Mesenchymal stem cell (in vitro differentiated cells and primary cell): ENCODE measurements at regions not wholly inside any gene's neighbourhood (a gene's known extent, or its start where the extent isn't known, plus 50 kb on each side); places are given as distances from the start of the nearest gene placed in this dataset.
"Not testable (repeated sequence)": the region's sequence is repeated elsewhere in the genome, so short reads cannot be mapped to it uniquely, and the experiment has no call there.

Experiments used
- DNase-seq: peaks from one replicate; pipeline ENCODE4 v3.0.0-alpha.2; 2013
- H2AFZ ChIP-seq: one replicate; pipeline ENCODE4 v1.6.1; 2013; ENCODE audit warnings: low read depth, mild to moderate bottlenecking, control low read depth, inconsistent platforms, low read length, moderate library complexity
- H2AK5ac ChIP-seq: 2 replicates; pipeline ENCODE4 v1.6.1; 2013; ENCODE audit warnings: low read length, moderate library complexity, mild to moderate bottlenecking, inconsistent platforms; ENCODE audit not compliant: severe bottlenecking
- H2BK120ac ChIP-seq: one replicate; pipeline ENCODE4 v1.6.1; 2013; ENCODE audit warnings: low read depth, mild to moderate bottlenecking, inconsistent platforms, low read length, moderate library complexity
- H2BK12ac ChIP-seq, 2 experiments: one replicate each; pipeline ENCODE4 v1.6.1; 2013; ENCODE audit warnings: inconsistent platforms in 2 of 2, low read length in 2 of 2, mild to moderate bottlenecking in 2 of 2, moderate library complexity in 2 of 2, control low read depth in 1 of 2
- H2BK15ac ChIP-seq: one replicate; pipeline ENCODE4 v1.6.1; 2013; ENCODE audit warnings: mild to moderate bottlenecking, low read depth, inconsistent platforms; ENCODE audit not compliant: poor library complexity, severe bottlenecking
- H2BK5ac ChIP-seq: 2 replicates; pipeline ENCODE4 v1.6.1; 2013; ENCODE audit warnings: low read depth, mild to moderate bottlenecking, low read length, control low read depth, inconsistent platforms; ENCODE audit not compliant: poor library complexity, severe bottlenecking
- H3K14ac ChIP-seq, 2 experiments: one replicate each; pipeline ENCODE4 v1.6.1; 2013; ENCODE audit warnings: inconsistent platforms in 2 of 2, low read length in 2 of 2, control low read depth in 1 of 2, mild to moderate bottlenecking in 1 of 2, moderate library complexity in 1 of 2
- H3K18ac ChIP-seq, 2 experiments: one replicate each; pipeline ENCODE4 v1.6.1; 2013; ENCODE audit warnings: inconsistent platforms in 2 of 2, low read length in 2 of 2, control low read depth in 1 of 2, low read depth in 1 of 2, mild to moderate bottlenecking in 1 of 2
- H3K23ac ChIP-seq, 2 experiments: one replicate each; pipeline ENCODE4 v1.6.1; 2013; ENCODE audit warnings: inconsistent platforms in 2 of 2, low read length in 2 of 2, mild to moderate bottlenecking in 2 of 2, moderate library complexity in 2 of 2, control low read depth in 1 of 2
- H3K27ac ChIP-seq: 2 replicates; pipeline ENCODE4 v1.5.1; 2013; ENCODE audit warnings: mild to moderate bottlenecking, moderate library complexity, low read length, control low read depth, inconsistent platforms; ENCODE audit not compliant: poor library complexity, severe bottlenecking
- H3K27me3 ChIP-seq, 2 experiments: 2 replicates each; pipeline versions ENCODE4 v1.6.1 to v1.7.0; 2013; ENCODE audit warnings: low read length in 2 of 2, mild to moderate bottlenecking in 2 of 2, moderate library complexity in 2 of 2, control low read depth in 1 of 2, inconsistent platforms in 1 of 2; ENCODE audit not compliant: control insufficient read depth in 1 of 2, insufficient read depth in 1 of 2
- H3K36me3 ChIP-seq, 2 experiments: 2 replicates each; pipeline versions ENCODE4 v1.6.1 to v1.7.0; 2013; ENCODE audit warnings: low read length in 2 of 2, control low read depth in 1 of 2, inconsistent platforms in 1 of 2, low read depth in 1 of 2, mild to moderate bottlenecking in 1 of 2; ENCODE audit not compliant: insufficient read depth in 2 of 2, control insufficient read depth in 1 of 2
- H3K4ac ChIP-seq, 2 experiments: one replicate each; pipeline ENCODE4 v1.6.1; 2013; ENCODE audit warnings: inconsistent platforms in 2 of 2, low read length in 2 of 2, mild to moderate bottlenecking in 2 of 2, moderate library complexity in 2 of 2, control low read depth in 1 of 2, low read depth in 1 of 2
- H3K4me1 ChIP-seq: 2 replicates; pipeline ENCODE4 v1.6.1; 2013; ENCODE audit warnings: low read depth, low read length, control low read depth; ENCODE audit not compliant: control insufficient read depth, insufficient read depth
- H3K4me2 ChIP-seq: 2 replicates; pipeline ENCODE4 v1.6.1; 2013; ENCODE audit warnings: low read length, mild to moderate bottlenecking, inconsistent platforms; ENCODE audit not compliant: poor library complexity, severe bottlenecking
- H3K4me3 ChIP-seq, 2 experiments: 2 replicates each; pipeline versions ENCODE4 v1.5.1 to v1.7.0; 2013; ENCODE audit warnings: low read length in 2 of 2, mild to moderate bottlenecking in 2 of 2, control low read depth in 1 of 2, low read depth in 1 of 2; ENCODE audit not compliant: insufficient read depth in 1 of 2
- H3K79me1 ChIP-seq: replicated peaks from 2 replicates; pipeline ENCODE4 v1.6.1; 2013; ENCODE audit warnings: mild to moderate bottlenecking, control low read depth, low read length, inconsistent platforms; ENCODE audit not compliant: poor library complexity, severe bottlenecking
- H3K9ac ChIP-seq: 2 replicates; pipeline ENCODE4 v1.7.0; 2013; ENCODE audit warnings: mild to moderate bottlenecking, low read length, moderate library complexity
- H3K9me3 ChIP-seq: 2 replicates; pipeline ENCODE4 v1.7.0; 2013; ENCODE audit warnings: mild to moderate bottlenecking, low read length; ENCODE audit not compliant: control insufficient read depth
- H4K8ac ChIP-seq: one replicate; pipeline ENCODE4 v1.6.1; 2013; ENCODE audit warnings: inconsistent platforms, mild to moderate bottlenecking, low read length, moderate library complexity
- H4K91ac ChIP-seq: one replicate; pipeline ENCODE4 v1.6.1; 2013; ENCODE audit warnings: mild to moderate bottlenecking, low read length, inconsistent platforms
- WGBS: methylation state at CpG from one replicate; pipeline ENCODE4 v1.1.7; 2013; ENCODE audit warnings: mixed read lengths; 5-methylcytosine and 5-hydroxymethylcytosine counted together

DNA sequence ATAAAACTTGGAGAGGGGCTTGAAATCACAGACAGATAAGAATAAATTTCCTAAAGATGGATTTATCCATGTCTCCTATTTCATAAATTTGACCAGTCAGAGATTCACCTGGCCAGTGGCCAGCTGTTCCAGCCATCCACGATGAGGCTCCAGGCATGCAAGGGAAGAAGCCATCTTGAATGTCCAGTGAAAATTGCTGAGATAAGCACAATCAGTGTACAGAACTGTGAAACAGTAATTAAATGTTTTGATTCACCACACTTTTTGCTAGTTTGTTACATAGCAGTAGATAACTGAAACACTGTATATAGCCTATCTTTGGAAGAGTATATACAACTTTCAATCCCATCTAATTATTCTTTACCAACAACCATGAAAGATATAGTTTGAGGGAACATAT, 163.5 kb downstream of the HINT1 start:
- no peaks in the 10 kb centered on the region for H3K79me1 ChIP-seq
- no peak overlapping the region for H3K27ac ChIP-seq
- no peak overlapping the region for H3K4ac ChIP-seq
- DNase-seq, result no peak
- no peak overlapping the region for H2BK5ac ChIP-seq
- H3K4me2 ChIP-seq, result no peak overlapping the region
- H3K14ac ChIP-seq, result no peak overlapping the region
- H2BK120ac ChIP-seq, result no peak overlapping the region
- no peak overlapping the region for H3K23ac ChIP-seq
- H3K4me1 ChIP-seq, result no peaks in the 10 kb centered on the region
- no peak overlapping the region for H2BK15ac ChIP-seq
- H2AK5ac ChIP-seq, result no peak overlapping the region
- no peaks in the 10 kb centered on the region for H3K9me3 ChIP-seq
- H2AFZ ChIP-seq, result no peak overlapping the region
- H3K18ac ChIP-seq, result no peak overlapping the region
- no peak overlapping the region for H4K91ac ChIP-seq
- H4K8ac ChIP-seq, result no peak overlapping the region
- H3K27me3 ChIP-seq, result no peaks in the 10 kb centered on the region
- no peaks in the 10 kb centered on the region for H3K36me3 ChIP-seq
- 56% methylated on average over 1 of the region's 1 CpG for WGBS
- H2BK12ac ChIP-seq, result no peak overlapping the region
- no peak overlapping the region for H3K9ac ChIP-seq
- no peak overlapping the region for H3K4me3 ChIP-seq

- Histone ChIP-seq H2BK15ac (no peak overlapping the region), H3K4me1 (no peaks in the 10 kb centered on the region), H3K27ac (no peak overlapping the region), H2AK5ac (no peak overlapping the region), H2BK120ac (no peak overlapping the region), H3K14ac (no peak overlapping the region), H3K4me3 (no peak overlapping the region), H3K4ac (no peak overlapping the region), H3K9ac (no peak overlapping the region), H3K79me1 (no peaks in the 10 kb centered on the region), H2AFZ (no peak overlapping the region), H4K91ac (no peak overlapping the region), H2BK12ac (no peak overlapping the region), H3K9me3 (no peaks in the 10 kb centered on the region), H3K18ac (no peak overlapping the region), H4K8ac (no peak overlapping the region), H3K23ac (no peak overlapping the region), H3K4me2 (no peak overlapping the region), H3K27me3 (no peaks in the 10 kb centered on the region), H3K36me3 (no peaks in the 10 kb centered on the region), H2BK5ac (no peak overlapping the region)
- DNase-seq, result no peak
Measured at GRCh38 chr5:131000289-131000688, 164.8 kb downstream of the HINT1 start.

DNA sequence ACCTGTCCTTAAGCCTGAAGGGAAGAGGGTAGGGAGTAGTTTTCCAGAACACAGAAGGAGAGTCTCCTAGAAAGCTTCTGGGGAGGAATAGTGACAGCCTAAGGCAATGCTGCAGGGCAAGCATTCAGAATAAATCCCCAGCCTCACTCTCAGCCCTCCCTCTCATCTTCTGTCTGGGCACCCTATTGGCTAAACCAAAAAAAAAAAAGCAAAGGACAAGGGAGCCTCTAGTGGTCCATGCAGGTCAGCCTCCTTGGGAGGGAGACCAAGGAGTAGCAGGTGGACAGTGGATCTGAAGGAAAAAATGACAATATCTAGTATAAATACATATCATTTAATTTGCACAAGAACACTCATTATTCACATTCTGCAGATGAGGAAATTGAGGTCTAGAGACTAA, 168.3 kb downstream of the HINT1 start:
- not testable (repeated sequence) for H3K14ac ChIP-seq, H3K36me3 ChIP-seq, H3K27ac ChIP-seq, H3K23ac ChIP-seq, H2AFZ ChIP-seq, H3K18ac ChIP-seq, H3K9ac ChIP-seq, H2BK5ac ChIP-seq, H3K4me2 ChIP-seq, H2BK12ac ChIP-seq, H3K4me1 ChIP-seq, H4K8ac ChIP-seq, H2AK5ac ChIP-seq, H3K4me3 ChIP-seq, H2BK15ac ChIP-seq, DNase-seq, H3K9me3 ChIP-seq, H4K91ac ChIP-seq, H3K27me3 ChIP-seq, H3K4ac ChIP-seq, H2BK120ac ChIP-seq, H3K79me1 ChIP-seq

DNA sequence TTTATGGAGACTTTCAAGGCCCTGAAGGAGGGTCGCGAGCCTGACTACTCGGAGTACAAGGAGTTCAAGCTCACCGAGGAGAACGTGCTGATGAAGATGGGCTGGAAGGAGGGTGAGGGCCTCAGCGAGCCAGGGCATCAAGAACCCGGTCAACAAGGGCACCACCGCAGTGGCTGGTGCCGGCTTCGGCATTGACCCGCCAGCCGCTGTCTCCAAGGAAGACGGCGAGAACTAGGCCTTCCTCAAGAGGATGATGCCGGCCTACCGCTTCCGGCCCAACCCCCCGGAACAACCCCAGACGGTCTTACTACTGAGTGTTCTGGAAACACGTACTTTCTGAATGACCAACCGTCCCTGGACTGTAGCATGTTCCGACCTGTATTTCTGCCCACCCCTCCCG, 169.2 kb downstream of the HINT1 start:
- H3K4me3 ChIP-seq, result no peak overlapping the region
- no peak overlapping the region for H2BK5ac ChIP-seq
- no peak for DNase-seq
- H3K4me1 ChIP-seq, result no peaks in the 10 kb centered on the region
- 96% methylated on average over 23 of the region's 23 CpGs for WGBS
- H2BK12ac ChIP-seq, result no peak overlapping the region
- no peak overlapping the region for H4K8ac ChIP-seq
- no peaks in the 10 kb centered on the region for H3K36me3 ChIP-seq
- no peak overlapping the region for H2BK15ac ChIP-seq
- no peak overlapping the region for H3K14ac ChIP-seq
- H4K91ac ChIP-seq, result no peak overlapping the region
- H2AFZ ChIP-seq, result no peak overlapping the region
- no peaks in the 10 kb centered on the region for H3K9me3 ChIP-seq
- no peak overlapping the region for H3K27ac ChIP-seq
- no peak overlapping the region for H3K18ac ChIP-seq
- no peaks in the 10 kb centered on the region for H3K79me1 ChIP-seq
- no peak overlapping the region for H3K9ac ChIP-seq
- H3K27me3 ChIP-seq, result peaks cover 0 to 4% of the 10 kb centered on the region in 2 experiments
- H2BK120ac ChIP-seq, result no peak overlapping the region
- no peak overlapping the region for H3K4ac ChIP-seq
- no peak overlapping the region for H3K4me2 ChIP-seq
- H2AK5ac ChIP-seq, result no peak overlapping the region
- no peak overlapping the region for H3K23ac ChIP-seq
